SK-N-MC (cell line): ENCODE measurements at regions not wholly inside any gene's neighbourhood (a gene's known extent, or its start where the extent isn't known, plus 50 kb on each side); places are given as distances from the start of the nearest gene placed in this dataset.

Experiments
- EZH2 ChIP-seq: fragments of 200-600 bp; sonication (generic); IDR thresholded peaks from one replicate; pipeline ENCODE4 v1.6.1; 2017; ENCODE audit warnings: antibody characterized with exemption
- POLR2AphosphoS5 ChIP-seq: IDR thresholded peaks from 2 replicates; pipeline ENCODE4 v1.6.1; 2012; ENCODE audit warnings: mild to moderate bottlenecking, low read depth, low read length, borderline replicate concordance

DNA sequence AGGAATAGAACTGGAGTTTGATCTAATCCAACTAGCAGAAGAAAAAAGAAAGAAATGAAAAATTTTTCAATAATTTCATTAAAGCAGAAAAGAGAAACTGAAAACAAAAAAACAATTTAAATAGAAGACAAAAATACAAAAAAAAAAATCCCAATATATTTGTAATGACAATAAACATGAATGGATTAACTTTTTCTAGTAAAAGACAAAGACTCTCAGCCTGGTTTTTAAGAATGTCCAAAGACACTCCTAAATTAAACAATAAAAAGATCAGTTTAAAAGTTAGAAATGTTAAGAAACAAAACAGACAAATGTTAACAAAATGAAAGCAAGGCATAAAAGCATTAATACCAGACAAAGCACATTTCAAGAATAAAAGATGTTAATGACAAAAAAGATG lies 50.3 kb upstream of the ME3 start:
- TF ChIP-seq EZH2 (no peak), POLR2AphosphoS5 (no peak)
